HepG2 (cell line): ENCODE measurements at regions not wholly inside any gene's neighbourhood (a gene's known extent, or its start where the extent isn't known, plus 50 kb on each side); places are given as distances from the start of the nearest gene placed in this dataset.

Experiments used
- ATAC-seq: fragments of 200-7000 bp; cut with Tn5 transposase; 3 replicates; pipeline ENCODE4 v1.9.1; 2020; ENCODE audit warnings: mild to moderate bottlenecking, moderate library complexity
- BruUV-seq: library from RNA; stranded (reverse); fragments of 400-500 nt; replicated peaks from 2 replicates; lab custom pipeline; 2021; lab: Mats Ljungman, UMichigan
- CTCF ChIA-PET: fragments of 300-600 bp; formaldehyde crosslinking; extraction: SDS; loops from one replicate; lab custom pipeline; 2021; ENCODE audit warnings: low total read pairs, inconsistent platforms, low intra/inter-chr PET ratio; lab: Yijun Ruan, JAX
- POLR2A ChIA-PET: fragments of 350-600 bp; sonication (Branson Sonifier 250); formaldehyde crosslinking; loops from one replicate; lab custom pipeline; 2020; ENCODE audit warnings: antibody characterized with exemption, inconsistent platforms; lab: Yijun Ruan, JAX
- DNase-seq: peaks from one replicate; pipeline ENCODE4 v3.0.0-alpha.2; 2015; ENCODE audit warnings: low spot score
- FAIRE-seq: peaks from 3 replicates; lab custom pipeline; 2011; peaks lifted over from hg19 to GRCh38; lab: Jason Lieb, UNC
- H2AFZ ChIP-seq: one replicate; pipeline ENCODE4 v1.6.1; 2011; ENCODE audit warnings: low read length, inconsistent platforms
- H3K27ac ChIP-seq: fragments of 300-600 bp; 3 replicates; pipeline ENCODE4 v1.8.0; 2011; ENCODE audit warnings: mixed run types, mild to moderate bottlenecking, mixed read lengths, low read length, inconsistent platforms; ENCODE audit not compliant: insufficient read depth; ENCODE audit errors: extremely low read length
- H3K27me3 ChIP-seq, 2 experiments: fragments of 200-600 bp in 1 of 2; 2 replicates in 1 of 2; 3 replicates in 1 of 2; pipeline versions ENCODE4 v1.6.0 to v1.8.0; 2011; ENCODE audit warnings: low read length in 2 of 2, mild to moderate bottlenecking in 2 of 2, moderate library complexity in 2 of 2, inconsistent platforms in 1 of 2; ENCODE audit not compliant: insufficient read depth in 2 of 2, control insufficient read depth in 1 of 2
- H3K36me3 ChIP-seq, 2 experiments: fragments of 200-600 bp in 1 of 2; replicated peaks in 1 of 2; 2 replicates in 1 of 2; 3 replicates in 1 of 2; pipeline versions ENCODE4 v1.5.1 to v1.8.0; 2011; ENCODE audit warnings: low read length in 2 of 2, inconsistent platforms in 1 of 2; ENCODE audit not compliant: insufficient read depth in 2 of 2, control insufficient read depth in 1 of 2
- H3K4me1 ChIP-seq: 2 replicates; pipeline ENCODE4 v1.5.1; 2012; ENCODE audit warnings: low read length, inconsistent platforms; ENCODE audit not compliant: insufficient read depth
- H3K4me2 ChIP-seq: 2 replicates; pipeline ENCODE4 v1.6.0; 2011; ENCODE audit warnings: low read depth, low read length, inconsistent platforms
- H3K4me3 ChIP-seq, 3 experiments: fragments of 200-600 bp in 1 of 3; sonication (generic), shearing (Covaris generic) in 1 of 3; replicated peaks in 1 of 3; 2 replicates each; pipeline ENCODE4 v1.5.1; 2011 to 2016; ENCODE audit warnings: low read length in 3 of 3, inconsistent platforms in 2 of 3, low read depth in 2 of 3, mild to moderate bottlenecking in 2 of 3, control low read depth in 1 of 3, mixed read lengths in 1 of 3; ENCODE audit not compliant: insufficient read depth in 1 of 3
- H3K79me2 ChIP-seq: one replicate; pipeline ENCODE4 v1.6.1; 2011; ENCODE audit warnings: low read length, inconsistent platforms; ENCODE audit not compliant: insufficient read depth
- H3K9ac ChIP-seq: 2 replicates; pipeline ENCODE4 v1.6.0; 2011; ENCODE audit warnings: mild to moderate bottlenecking, low read depth, low read length, inconsistent platforms; ENCODE audit not compliant: insufficient read depth
- H3K9me3 ChIP-seq: 2 replicates; pipeline ENCODE4 v1.5.1; 2012; ENCODE audit warnings: mild to moderate bottlenecking, low read length
- H4K20me1 ChIP-seq: 2 replicates; pipeline ENCODE4 v1.6.0; 2011; ENCODE audit warnings: inconsistent platforms, mild to moderate bottlenecking, low read length, moderate library complexity; ENCODE audit not compliant: insufficient read depth
- AHR ChIP-seq: IDR thresholded peaks from 2 replicates; pipeline ENCODE4 v1.6.1; 2018; ENCODE audit warnings: missing genetic modification reagents, missing compliant biosample characterization
- ETV6 ChIP-seq: sonication (generic); formaldehyde crosslinking; conservative IDR thresholded peaks from 2 replicates; pipeline ENCODE4 v1.4.0; 2020; ENCODE audit warnings: missing genetic modification reagents
- HOXA7 ChIP-seq: sonication (generic); formaldehyde crosslinking; IDR thresholded peaks from 2 replicates; pipeline ENCODE4 v1.8.1; 2022; ENCODE audit warnings: mild to moderate bottlenecking, missing genetic modification reagents, moderate library complexity
- MYC ChIP-seq: sonication (generic); formaldehyde crosslinking; IDR thresholded peaks from 2 replicates; pipeline ENCODE4 v1.9.0; 2021; ENCODE audit warnings: missing genetic modification reagents, borderline replicate concordance
- NCOR1 ChIP-seq: fragments of 200-600 bp; sonication (generic); IDR thresholded peaks from 2 replicates; pipeline ENCODE4 v1.7.0; 2017; ENCODE audit warnings: antibody characterized with exemption, low read length, borderline replicate concordance
- PHF20 ChIP-seq: sonication (generic); formaldehyde crosslinking; IDR thresholded peaks from 2 replicates; pipeline ENCODE4 v1.5.0; 2020; ENCODE audit warnings: mild to moderate bottlenecking, missing genetic modification reagents
- ZNF432 ChIP-seq: sonication (generic); formaldehyde crosslinking; IDR thresholded peaks from 2 replicates; pipeline ENCODE4 v1.5.0; 2020; ENCODE audit warnings: missing genetic modification reagents, mild to moderate bottlenecking, borderline replicate concordance
- ZNF75D ChIP-seq: sonication (generic); formaldehyde crosslinking; IDR thresholded peaks from 2 replicates; pipeline ENCODE4 v1.8.1; 2023; ENCODE audit warnings: missing genetic modification reagents, mild to moderate bottlenecking, borderline replicate concordance
- WGBS: methylation state at CpG from one replicate; pipeline ENCODE4 v1.1.6; 2017; ENCODE audit warnings: low lambda C conversion rate; 5-methylcytosine and 5-hydroxymethylcytosine counted together
- in situ Hi-C: cut with HindIII; loops from 2 replicates; pipeline ENCODE4 v1.10.0; 2017; ENCODE audit warnings: low pct_unique_long_range_greater_than_20kb; ENCODE audit not compliant: extremely low pct_ligation_motif_present
- intact Hi-C: fragments of 100-400 bp; cut with micrococcal nuclease; formaldehyde crosslinking; loops from one replicate; pipeline ENCODE4 v1.10.0; 2022; ENCODE audit not compliant: unreplicated experiment
- TF ChIP-seq, protein P1 (sequence below): sonication (generic); formaldehyde crosslinking; IDR thresholded peaks from 2 replicates; pipeline ENCODE4 v1.8.0; 2022; ENCODE audit warnings: mild to moderate bottlenecking, missing genetic modification reagents, moderate library complexity
- TF ChIP-seq, protein P2 (sequence below): sonication (generic); formaldehyde crosslinking; IDR thresholded peaks from 2 replicates; pipeline ENCODE4 v1.4.0; 2020; ENCODE audit warnings: missing genetic modification reagents

DNA sequence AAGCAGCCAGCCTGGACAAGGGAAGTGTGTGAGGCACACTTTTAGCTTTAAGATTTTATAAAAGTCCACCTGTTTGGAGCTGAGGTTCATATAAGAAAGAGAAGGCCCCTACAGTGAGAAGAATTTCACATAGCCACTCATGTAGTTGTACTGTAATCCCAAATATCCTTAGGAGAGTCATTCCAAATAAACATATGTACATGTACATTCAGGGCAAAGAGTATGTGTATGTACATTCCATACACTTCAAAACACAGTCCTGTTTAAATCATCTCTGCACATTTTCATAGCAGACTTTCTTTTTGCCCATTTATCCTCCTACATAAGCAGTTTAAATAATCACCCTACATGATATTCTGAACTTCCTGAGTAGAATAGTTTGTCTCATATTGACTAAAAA is 87.6 kb downstream of the GPR65 start (continued):
- no peak for TF ChIP-seq NCOR1
- TF ChIP-seq MYC (CRISPR knock-in tag) = no peak
- TF ChIP-seq HOXA7 (CRISPR knock-in tag) = no peak
- TF ChIP-seq, protein P1, sequence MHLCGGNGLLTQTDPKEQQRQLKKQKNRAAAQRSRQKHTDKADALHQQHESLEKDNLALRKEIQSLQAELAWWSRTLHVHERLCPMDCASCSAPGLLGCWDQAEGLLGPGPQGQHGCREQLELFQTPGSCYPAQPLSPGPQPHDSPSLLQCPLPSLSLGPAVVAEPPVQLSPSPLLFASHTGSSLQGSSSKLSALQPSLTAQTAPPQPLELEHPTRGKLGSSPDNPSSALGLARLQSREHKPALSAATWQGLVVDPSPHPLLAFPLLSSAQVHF = no peak
- TF ChIP-seq ETV6 = no peak

DNA sequence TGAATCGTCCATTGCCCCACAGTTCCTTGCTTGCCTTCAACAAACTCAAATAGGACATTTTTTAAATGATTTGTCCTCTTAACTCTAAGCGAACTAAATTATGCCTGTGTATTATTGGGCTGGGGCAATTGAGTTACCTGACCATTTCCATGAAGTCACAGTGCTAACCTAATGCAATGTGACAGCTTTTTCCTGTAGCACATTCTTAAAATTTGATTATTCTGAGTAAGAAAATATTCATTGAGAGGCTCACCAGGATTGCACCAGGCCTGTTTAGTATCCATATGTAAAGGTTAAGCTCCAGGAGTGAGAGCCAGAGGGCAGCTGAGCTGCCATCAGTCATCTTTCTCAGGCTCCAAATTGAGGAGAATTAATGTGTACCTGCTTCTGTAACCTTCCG is 90.9 kb downstream of the GPR65 start:
- intact Hi-C loops (no loop called here), in situ Hi-C loops (no loop called here)
- ATAC-seq (no peak), FAIRE-seq (no peak)
- Histone ChIP-seq H3K4me3 (no peak overlapping the region), H3K4me2 (no peak overlapping the region), H3K9ac (no peak overlapping the region), H4K20me1 (no peaks in the 10 kb centered on the region)
- 95% methylated on average over 3 of the region's 3 CpGs for WGBS
- TF ChIP-seq AHR (CRISPR knock-in tag) (no peak), PHF20 (CRISPR knock-in tag) (no peak), ZNF432 (CRISPR knock-in tag) (no peak), ZNF75D (CRISPR knock-in tag) (no peak)
- TF ChIP-seq, protein P2, sequence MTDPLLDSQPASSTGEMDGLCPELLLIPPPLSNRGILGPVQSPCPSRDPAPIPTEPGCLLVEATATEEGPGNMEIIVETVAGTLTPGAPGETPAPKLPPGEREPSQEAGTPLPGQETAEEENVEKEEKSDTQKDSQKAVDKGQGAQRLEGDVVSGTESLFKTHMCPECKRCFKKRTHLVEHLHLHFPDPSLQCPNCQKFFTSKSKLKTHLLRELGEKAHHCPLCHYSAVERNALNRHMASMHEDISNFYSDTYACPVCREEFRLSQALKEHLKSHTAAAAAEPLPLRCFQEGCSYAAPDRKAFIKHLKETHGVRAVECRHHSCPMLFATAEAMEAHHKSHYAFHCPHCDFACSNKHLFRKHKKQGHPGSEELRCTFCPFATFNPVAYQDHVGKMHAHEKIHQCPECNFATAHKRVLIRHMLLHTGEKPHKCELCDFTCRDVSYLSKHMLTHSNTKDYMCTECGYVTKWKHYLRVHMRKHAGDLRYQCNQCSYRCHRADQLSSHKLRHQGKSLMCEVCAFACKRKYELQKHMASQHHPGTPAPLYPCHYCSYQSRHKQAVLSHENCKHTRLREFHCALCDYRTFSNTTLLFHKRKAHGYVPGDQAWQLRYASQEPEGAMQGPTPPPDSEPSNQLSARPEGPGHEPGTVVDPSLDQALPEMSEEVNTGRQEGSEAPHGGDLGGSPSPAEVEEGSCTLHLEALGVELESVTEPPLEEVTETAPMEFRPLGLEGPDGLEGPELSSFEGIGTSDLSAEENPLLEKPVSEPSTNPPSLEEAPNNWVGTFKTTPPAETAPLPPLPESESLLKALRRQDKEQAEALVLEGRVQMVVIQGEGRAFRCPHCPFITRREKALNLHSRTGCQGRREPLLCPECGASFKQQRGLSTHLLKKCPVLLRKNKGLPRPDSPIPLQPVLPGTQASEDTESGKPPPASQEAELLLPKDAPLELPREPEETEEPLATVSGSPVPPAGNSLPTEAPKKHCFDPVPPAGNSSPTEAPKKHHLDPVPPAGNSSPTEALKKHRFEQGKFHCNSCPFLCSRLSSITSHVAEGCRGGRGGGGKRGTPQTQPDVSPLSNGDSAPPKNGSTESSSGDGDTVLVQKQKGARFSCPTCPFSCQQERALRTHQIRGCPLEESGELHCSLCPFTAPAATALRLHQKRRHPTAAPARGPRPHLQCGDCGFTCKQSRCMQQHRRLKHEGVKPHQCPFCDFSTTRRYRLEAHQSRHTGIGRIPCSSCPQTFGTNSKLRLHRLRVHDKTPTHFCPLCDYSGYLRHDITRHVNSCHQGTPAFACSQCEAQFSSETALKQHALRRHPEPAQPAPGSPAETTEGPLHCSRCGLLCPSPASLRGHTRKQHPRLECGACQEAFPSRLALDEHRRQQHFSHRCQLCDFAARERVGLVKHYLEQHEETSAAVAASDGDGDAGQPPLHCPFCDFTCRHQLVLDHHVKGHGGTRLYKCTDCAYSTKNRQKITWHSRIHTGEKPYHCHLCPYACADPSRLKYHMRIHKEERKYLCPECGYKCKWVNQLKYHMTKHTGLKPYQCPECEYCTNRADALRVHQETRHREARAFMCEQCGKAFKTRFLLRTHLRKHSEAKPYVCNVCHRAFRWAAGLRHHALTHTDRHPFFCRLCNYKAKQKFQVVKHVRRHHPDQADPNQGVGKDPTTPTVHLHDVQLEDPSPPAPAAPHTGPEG = no peak
- TF ChIP-seq, all 625 proteins: peak for 0
- Histone ChIP-seq H3K4me1 (no peaks in the 10 kb centered on the region), H3K79me2 (no peaks in the 10 kb centered on the region), H3K27ac (no peak overlapping the region), H3K27me3 (no peaks in the 10 kb centered on the region), H3K9me3 (no peaks in the 10 kb centered on the region), H2AFZ (no peak overlapping the region), H3K36me3 (peaks cover 0 to 4% of the 10 kb centered on the region in 2 experiments; a peak in 2 of 5 replicates)
- no peak for DNase-seq
- ChIA-PET CTCF (no interaction called here), POLR2A (no interaction called here)
- BruUV-seq = no TSS peak
